Osteoblast (primary cell): ENCODE measurements at regions not wholly inside any gene's neighbourhood (a gene's known extent, or its start where the extent isn't known, plus 50 kb on each side); places are given as distances from the start of the nearest gene placed in this dataset.
A peak's percentile ranks its signal among the peaks of the same experiment; 100 is the strongest.

Experiments used
- DNase-seq: peaks from one replicate; pipeline ENCODE4 v3.0.0; 2011; ENCODE audit warnings: low spot score, mixed read lengths; ENCODE audit not compliant: insufficient read length; ENCODE audit errors: missing footprints
- H2AFZ ChIP-seq: 2 replicates; pipeline ENCODE4 v1.6.0; 2011; ENCODE audit warnings: mild to moderate bottlenecking, low read length
- H3K27ac ChIP-seq: 2 replicates; pipeline ENCODE4 v1.5.1; 2011; ENCODE audit warnings: mild to moderate bottlenecking, low read depth, low read length, moderate library complexity
- H3K27me3 ChIP-seq: 2 replicates; pipeline ENCODE4 v1.6.0; 2012; ENCODE audit warnings: mild to moderate bottlenecking, control low read depth, inconsistent platforms, low read length, moderate library complexity; ENCODE audit not compliant: insufficient read depth
- H3K36me3 ChIP-seq: 2 replicates; pipeline ENCODE4 v1.5.1; 2011; ENCODE audit warnings: mild to moderate bottlenecking, low read length, control low read depth, moderate library complexity; ENCODE audit not compliant: insufficient read depth
- H3K4me1 ChIP-seq: 2 replicates; pipeline ENCODE4 v1.5.1; 2011; ENCODE audit warnings: mild to moderate bottlenecking, low read length, control low read depth, moderate library complexity; ENCODE audit not compliant: insufficient read depth
- H3K4me2 ChIP-seq: 2 replicates; pipeline ENCODE4 v1.6.0; 2011; ENCODE audit warnings: mild to moderate bottlenecking, low read length; ENCODE audit not compliant: insufficient read depth
- H3K4me3 ChIP-seq: fragments of 200-600 bp; sonication (generic); 3 replicates; pipeline ENCODE4 v1.5.1; 2012; ENCODE audit warnings: mild to moderate bottlenecking, low read length, inconsistent platforms; ENCODE audit not compliant: insufficient read depth
- H3K79me2 ChIP-seq: 2 replicates; pipeline ENCODE4 v1.6.0; 2012; ENCODE audit warnings: mild to moderate bottlenecking, low read length, control low read depth, inconsistent platforms; ENCODE audit not compliant: insufficient read depth
- H3K9me3 ChIP-seq: 2 replicates; pipeline ENCODE4 v1.5.1; 2011; ENCODE audit warnings: low read depth, low read length, control low read depth
- H4K20me1 ChIP-seq: 2 replicates; pipeline ENCODE4 v1.6.0; 2012; ENCODE audit warnings: mild to moderate bottlenecking, low read length, control low read depth; ENCODE audit not compliant: insufficient read depth
- TF ChIP-seq, protein P1 (sequence below): IDR thresholded peaks from 2 replicates; pipeline ENCODE4 v1.5.1; 2011; ENCODE audit warnings: mild to moderate bottlenecking, low read depth, low read length, moderate library complexity; ENCODE audit errors: extremely low read depth

DNA sequence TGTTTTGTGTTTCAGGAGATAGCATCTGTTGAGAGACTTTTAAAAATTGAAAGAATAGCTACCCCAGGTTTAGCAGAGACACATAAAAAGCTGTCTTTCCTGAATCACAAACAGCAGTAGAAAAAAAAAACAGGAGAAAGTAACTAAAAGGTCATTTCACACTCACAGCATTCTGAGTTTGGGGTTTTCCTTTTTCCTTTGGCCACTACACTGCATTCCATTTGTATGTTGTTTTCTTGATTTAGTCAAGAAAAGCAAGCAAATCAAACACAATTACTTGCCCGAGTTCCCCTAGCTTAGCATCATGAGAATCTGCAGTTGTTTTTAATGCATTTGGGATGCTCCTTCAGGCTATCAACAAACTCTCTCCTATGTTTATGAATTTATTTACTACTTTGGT, 161.0 kb downstream of the KCTD12 start:
- TF ChIP-seq, protein P1, sequence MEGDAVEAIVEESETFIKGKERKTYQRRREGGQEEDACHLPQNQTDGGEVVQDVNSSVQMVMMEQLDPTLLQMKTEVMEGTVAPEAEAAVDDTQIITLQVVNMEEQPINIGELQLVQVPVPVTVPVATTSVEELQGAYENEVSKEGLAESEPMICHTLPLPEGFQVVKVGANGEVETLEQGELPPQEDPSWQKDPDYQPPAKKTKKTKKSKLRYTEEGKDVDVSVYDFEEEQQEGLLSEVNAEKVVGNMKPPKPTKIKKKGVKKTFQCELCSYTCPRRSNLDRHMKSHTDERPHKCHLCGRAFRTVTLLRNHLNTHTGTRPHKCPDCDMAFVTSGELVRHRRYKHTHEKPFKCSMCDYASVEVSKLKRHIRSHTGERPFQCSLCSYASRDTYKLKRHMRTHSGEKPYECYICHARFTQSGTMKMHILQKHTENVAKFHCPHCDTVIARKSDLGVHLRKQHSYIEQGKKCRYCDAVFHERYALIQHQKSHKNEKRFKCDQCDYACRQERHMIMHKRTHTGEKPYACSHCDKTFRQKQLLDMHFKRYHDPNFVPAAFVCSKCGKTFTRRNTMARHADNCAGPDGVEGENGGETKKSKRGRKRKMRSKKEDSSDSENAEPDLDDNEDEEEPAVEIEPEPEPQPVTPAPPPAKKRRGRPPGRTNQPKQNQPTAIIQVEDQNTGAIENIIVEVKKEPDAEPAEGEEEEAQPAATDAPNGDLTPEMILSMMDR: no peak
- Histone ChIP-seq H3K4me3 (no peak overlapping the region), H3K9me3 (no peaks in the 10 kb centered on the region), H4K20me1 (no peaks in the 10 kb centered on the region), H3K36me3 (no peaks in the 10 kb centered on the region), H3K4me2 (no peak overlapping the region), H3K79me2 (no peaks in the 10 kb centered on the region), H3K27ac (peak overlapping the region; percentile 75), H3K4me1 (peaks cover 30% of the 10 kb centered on the region), H2AFZ (no peak overlapping the region), H3K27me3 (no peaks in the 10 kb centered on the region)
- peak; percentile 31 for DNase-seq

- H3K4me1 ChIP-seq: peaks cover 30% of the 10 kb centered on the region
- TF ChIP-seq, protein P1: no peak
- H3K79me2 ChIP-seq: no peaks in the 10 kb centered on the region
- H3K27ac ChIP-seq: peak overlapping the region; percentile 75
- H3K4me2 ChIP-seq: no peak overlapping the region
- DNase-seq: no peak
- no peaks in the 10 kb centered on the region for H4K20me1 ChIP-seq
- no peak overlapping the region for H3K4me3 ChIP-seq
- no peaks in the 10 kb centered on the region for H3K36me3 ChIP-seq
- H2AFZ ChIP-seq: no peak overlapping the region
- no peaks in the 10 kb centered on the region for H3K9me3 ChIP-seq
- no peaks in the 10 kb centered on the region for H3K27me3 ChIP-seq
Observed at GRCh38 chr13:76724421-76724820, 161.8 kb downstream of the KCTD12 start.

DNA sequence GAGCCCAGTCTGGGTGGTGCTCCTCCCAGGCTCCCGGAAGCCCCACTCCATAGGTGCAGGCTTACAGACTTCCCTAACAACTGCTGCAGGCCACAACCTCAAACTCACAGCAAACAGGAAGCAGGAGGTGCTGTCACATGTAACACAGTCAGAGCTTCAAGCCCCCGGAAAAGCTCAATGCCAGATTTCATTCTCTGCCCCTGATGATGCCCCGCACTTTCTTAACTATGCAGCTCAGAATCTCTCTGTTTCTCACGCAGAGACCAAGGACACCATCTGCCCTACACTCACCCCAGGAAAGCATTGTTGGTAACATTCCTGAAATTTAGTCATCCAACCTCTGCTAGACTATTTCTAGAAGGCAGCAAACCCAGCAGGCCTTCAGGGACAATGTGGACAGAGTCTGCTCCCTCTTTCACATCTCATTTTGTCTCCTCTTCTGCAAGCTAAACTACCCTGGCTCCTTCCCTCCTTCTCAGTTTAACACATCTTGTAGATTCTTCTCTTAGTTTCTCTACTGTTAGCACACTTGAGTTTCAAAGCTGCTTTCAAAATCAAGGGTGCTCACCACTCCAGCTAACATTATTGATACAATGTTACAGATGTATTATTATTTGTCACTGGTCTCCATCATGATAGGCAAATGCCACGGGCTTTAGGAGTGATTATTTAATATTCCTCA, 162.5 kb downstream of the KCTD12 start:
- no peaks in the 10 kb centered on the region for H3K9me3 ChIP-seq
- H3K79me2 ChIP-seq: no peaks in the 10 kb centered on the region
- H3K36me3 ChIP-seq: no peaks in the 10 kb centered on the region
- H3K4me3 ChIP-seq: no peak overlapping the region
- peak; percentile 58 for DNase-seq
- peaks cover 30% of the 10 kb centered on the region for H3K4me1 ChIP-seq
- peak overlapping the region; percentile 47 for H3K4me2 ChIP-seq
- TF ChIP-seq, protein P1: no peak
- no peaks in the 10 kb centered on the region for H4K20me1 ChIP-seq
- H2AFZ ChIP-seq: peak overlapping the region; percentile 58
- H3K27ac ChIP-seq: peak overlapping the region; percentile 75
- no peaks in the 10 kb centered on the region for H3K27me3 ChIP-seq

DNA sequence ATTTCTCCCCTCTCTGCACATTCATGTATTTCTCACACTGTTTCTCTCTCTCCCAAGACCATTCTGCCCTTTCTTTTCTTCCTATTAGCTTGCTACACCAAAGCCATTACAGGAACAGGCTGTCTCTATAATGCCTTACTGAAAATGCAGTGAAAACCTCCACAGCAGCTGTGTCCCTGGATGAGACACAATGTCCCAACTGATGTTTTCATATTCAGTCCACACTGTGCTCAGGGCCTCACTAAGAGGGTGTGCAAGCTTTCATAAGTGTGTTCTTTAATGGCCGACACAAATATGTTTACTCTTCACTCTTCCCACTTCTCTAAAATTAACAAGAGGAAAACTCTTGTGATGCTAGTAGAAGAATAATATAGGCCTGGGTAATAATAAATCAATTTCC, 163.4 kb downstream of the KCTD12 start:
- Histone ChIP-seq H3K4me2 (no peak overlapping the region), H3K27me3 (no peaks in the 10 kb centered on the region), H3K36me3 (no peaks in the 10 kb centered on the region), H3K4me3 (no peak overlapping the region), H3K9me3 (no peaks in the 10 kb centered on the region), H4K20me1 (no peaks in the 10 kb centered on the region), H3K27ac (peak overlapping the region; percentile 75), H3K79me2 (no peaks in the 10 kb centered on the region), H3K4me1 (peaks cover 30% of the 10 kb centered on the region), H2AFZ (no peak overlapping the region)
- DNase-seq: no peak
- TF ChIP-seq, protein P1: no peak
